Heart left ventricle (tissue), 16 donors: ENCODE measurements at regions not wholly inside any gene's neighbourhood (a gene's known extent, or its start where the extent isn't known, plus 50 kb on each side); places are given as distances from the start of the nearest gene placed in this dataset.

ENCODE experiments used
- ATAC-seq, 4 donors: fragments of 200-7000 bp; cut with Tn5 transposase; one replicate each; pipeline ENCODE4 v1.9.1; 2020 to 2022; ENCODE audit warnings: moderate library complexity in 4 of 4, mild to moderate bottlenecking in 3 of 4, moderate number of reproducible peaks in 1 of 4
- DNase-seq, 5 donors: peaks; one replicate each; pipeline ENCODE4 v3.0.0-alpha.2; 2020
- H3K27ac ChIP-seq, 12 donors: fragments of 200-600 bp; sonication (generic) in 4 of 12; one replicate each; pipeline versions ENCODE4 v1.5.0 to v1.8.0; 2016 to 2022; ENCODE audit warnings: mild to moderate bottlenecking in 2 of 12
- H3K27me3 ChIP-seq, 9 donors: fragments of 200-600 bp; sonication (generic) in 2 of 9; one replicate each; pipeline versions ENCODE4 v1.5.1 to v1.8.0; 2016 to 2022; ENCODE audit warnings: mild to moderate bottlenecking in 3 of 9
- H3K36me3 ChIP-seq, 9 donors: fragments of 200-600 bp; sonication (generic) in 2 of 9; one replicate each; pipeline versions ENCODE4 v1.5.0 to v1.8.0; 2018 to 2022; ENCODE audit warnings: mild to moderate bottlenecking in 2 of 9
- H3K4me1 ChIP-seq, 12 donors: fragments of 200-600 bp; sonication (generic) in 4 of 12; one replicate each; pipeline versions ENCODE4 v1.5.0 to v1.8.0; 2016 to 2022; ENCODE audit warnings: mild to moderate bottlenecking in 3 of 12
- H3K4me3 ChIP-seq, 12 donors: fragments of 200-600 bp; sonication (generic) in 4 of 12; one replicate each; pipeline versions ENCODE4 v1.5.0 to v1.8.0; 2017 to 2022; ENCODE audit warnings: mild to moderate bottlenecking in 9 of 12, moderate library complexity in 4 of 12
- H3K9me3 ChIP-seq, 12 donors: fragments of 200-600 bp; sonication (generic) in 4 of 12; one replicate each; pipeline versions ENCODE4 v1.5.0 to v1.8.0; 2016 to 2022; ENCODE audit warnings: mild to moderate bottlenecking in 1 of 12
- POLR2A ChIP-seq, 2 donors: fragments of 450-650 bp; IDR thresholded peaks; one replicate each; pipeline ENCODE4 v1.6.1; 2017; ENCODE audit warnings: antibody characterized with exemption in 2 of 2, mild to moderate bottlenecking in 2 of 2, moderate library complexity in 2 of 2
- WGBS, 4 donors: extraction: QIAGEN DNeasy Blood & Tissue Kit in 2 of 4; methylation state at CpG; one replicate each; pipeline versions ENCODE4 v1.1.5 to v1.1.7; 2013 to 2018; 5-methylcytosine and 5-hydroxymethylcytosine counted together
- intact Hi-C, 10 donors: fragments of 100-400 bp; cut with DNase I; formaldehyde crosslinking; loops; one replicate each; pipeline versions ENCODE4 v1.11.1 to v1.14.2; 2022
- TF ChIP-seq, protein P1 (sequence below), 12 donors: fragments of 200-600 bp; sonication (generic) in 4 of 12; IDR thresholded peaks; one replicate each; pipeline versions ENCODE4 v1.5.0 to v1.8.0; 2018 to 2022; ENCODE audit warnings: antibody characterized with exemption in 12 of 12, mild to moderate bottlenecking in 5 of 12
- donor health status: ischemic (EF 13 %, LVEDD 7.1; RV severe dilation, severe dysfunction).
- donor health status: healthy with polysubstance abuse.
- donor health status: DM: no; HTN: yes; CAD: no.
- donor health status: DM: no; HTN: no; CAD: no.
- donor health status: ischemic (EF 25% LVEDD 6.9; RV normal size, moderate dysfunction).
- donor health status: ischemic (EF 25% LVEDD 5.7; RV mildly dilated, moderate dysfunction).
- donor health status: healthy.
- donor health status: DM: yes; HTN: yes; CAD: no.
- donor health status: ischemic (EF 35%, LVEDD 5.7; RV mildly dilated, moderate dysfunction).
- donor health status: nonischemic (EF 11% LVEDD 7.7; RV severe dilation, severe dysfunction).
- donor health status: DM: yes; HTN: yes; CAD: no.
- donor health status: PGD.
- donor health status: ischemic (EF 29% LVEDD 5.4; RV normal size, mild dysfunction).
- donor health status: nonischemic (EF 23%, LVEDD 6.1; RV moderate dilation, normal function).

DNA sequence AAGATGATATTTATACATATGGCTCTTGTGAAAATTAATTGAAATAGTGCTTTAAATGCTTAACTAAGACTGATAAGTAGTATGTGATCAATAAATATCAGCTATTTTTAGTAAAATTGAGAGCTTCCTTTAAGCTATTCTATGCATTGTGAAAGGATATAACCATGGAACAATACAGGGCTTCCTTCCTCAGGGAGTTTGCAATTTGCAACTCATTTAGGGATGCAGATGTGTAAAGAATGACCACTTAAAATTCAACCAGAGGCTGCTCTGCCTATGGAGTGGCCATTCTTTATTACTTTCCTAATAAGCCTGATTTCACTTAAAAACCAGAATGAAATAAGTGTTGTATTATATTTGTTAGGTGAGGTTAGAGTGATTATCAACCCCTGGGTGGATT is 103.2 kb upstream of the PRICKLE1 start:
- ATAC-seq (no peak), DNase-seq (no peak)
- intact Hi-C loops = loop anchor here in 2 of 10 donors (10.0 kb wide), 1 partner anchor 208 kb away; no protein-coding TSS in a partner anchor
- Histone ChIP-seq H3K9me3 (peaks cover 0 to 6% (median 0%) of the 10 kb centered on the region in 12 donors), H3K27ac (peak overlapping the region in 8 of 12 donors; percentile 27 to 69 (median 44)), H3K27me3 (no peaks in the 10 kb centered on the region), H3K4me3 (peak overlapping the region in 8 of 12 donors; percentile 7 to 52 (median 46)), H3K4me1 (peaks cover 0 to 9% (median 3%) of the 10 kb centered on the region in 12 donors), H3K36me3 (no peaks in the 10 kb centered on the region)
- TF ChIP-seq, protein P1, sequence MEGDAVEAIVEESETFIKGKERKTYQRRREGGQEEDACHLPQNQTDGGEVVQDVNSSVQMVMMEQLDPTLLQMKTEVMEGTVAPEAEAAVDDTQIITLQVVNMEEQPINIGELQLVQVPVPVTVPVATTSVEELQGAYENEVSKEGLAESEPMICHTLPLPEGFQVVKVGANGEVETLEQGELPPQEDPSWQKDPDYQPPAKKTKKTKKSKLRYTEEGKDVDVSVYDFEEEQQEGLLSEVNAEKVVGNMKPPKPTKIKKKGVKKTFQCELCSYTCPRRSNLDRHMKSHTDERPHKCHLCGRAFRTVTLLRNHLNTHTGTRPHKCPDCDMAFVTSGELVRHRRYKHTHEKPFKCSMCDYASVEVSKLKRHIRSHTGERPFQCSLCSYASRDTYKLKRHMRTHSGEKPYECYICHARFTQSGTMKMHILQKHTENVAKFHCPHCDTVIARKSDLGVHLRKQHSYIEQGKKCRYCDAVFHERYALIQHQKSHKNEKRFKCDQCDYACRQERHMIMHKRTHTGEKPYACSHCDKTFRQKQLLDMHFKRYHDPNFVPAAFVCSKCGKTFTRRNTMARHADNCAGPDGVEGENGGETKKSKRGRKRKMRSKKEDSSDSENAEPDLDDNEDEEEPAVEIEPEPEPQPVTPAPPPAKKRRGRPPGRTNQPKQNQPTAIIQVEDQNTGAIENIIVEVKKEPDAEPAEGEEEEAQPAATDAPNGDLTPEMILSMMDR (IDR thresholded peaks at IDR 0.05) = no peak
- no peak for TF ChIP-seq POLR2A (IDR thresholded peaks at IDR 0.05)

DNA sequence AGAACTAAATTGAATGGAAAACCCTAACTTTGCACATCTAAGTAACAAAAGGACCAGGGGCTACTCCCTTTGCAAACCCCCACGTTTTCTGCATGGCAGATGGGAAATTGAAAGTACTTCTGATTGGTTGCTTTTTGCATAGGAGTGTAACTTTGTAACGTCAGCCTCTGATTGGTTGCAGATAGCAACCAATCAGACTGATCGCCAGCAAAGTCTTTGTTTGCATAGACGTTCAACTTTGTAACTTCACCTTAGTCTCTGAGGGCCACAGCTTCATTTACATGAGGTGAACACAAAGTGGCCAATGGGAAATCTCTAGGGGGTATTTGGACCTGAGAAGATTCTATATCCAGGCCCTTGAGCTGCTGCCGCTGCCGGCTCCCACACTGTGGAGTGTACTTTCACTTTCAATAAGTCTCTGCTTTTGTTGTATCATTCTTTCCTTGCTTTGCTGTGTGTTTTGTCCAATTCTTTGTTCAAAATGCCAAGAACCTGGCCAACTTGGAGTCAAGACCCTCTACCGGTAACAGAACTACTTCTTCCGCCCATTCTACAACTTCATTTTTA is 102.5 kb upstream of the PRICKLE1 start:
- TF ChIP-seq POLR2A (IDR thresholded peaks at IDR 0.05) = no peak
- TF ChIP-seq, protein P1 (IDR thresholded peaks at IDR 0.05) = no peak
- Histone ChIP-seq H3K27me3 (no peaks in the 10 kb centered on the region), H3K4me1 (peaks cover 0 to 5% (median under 1%) of the 10 kb centered on the region in 12 donors), H3K27ac (peak overlapping the region in 10 of 12 donors; percentile 21 to 69 (median 39)), H3K4me3 (peak overlapping the region; percentile 7 to 52 (median 40)), H3K9me3 (peaks cover 0 to 6% (median 0%) of the 10 kb centered on the region in 12 donors), H3K36me3 (no peaks in the 10 kb centered on the region)
- DNase-seq = no peak
- ATAC-seq = peak in 2 of 4 donors; percentile 39 to 54
- 58 to 80% (median 74%) methylated on average over 8 of the region's 8 CpGs for WGBS, 4 donors
- intact Hi-C loops = loop anchor here in 2 of 10 donors (10.0 kb wide), 1 partner anchor 207 kb away; no protein-coding TSS in a partner anchor

DNA sequence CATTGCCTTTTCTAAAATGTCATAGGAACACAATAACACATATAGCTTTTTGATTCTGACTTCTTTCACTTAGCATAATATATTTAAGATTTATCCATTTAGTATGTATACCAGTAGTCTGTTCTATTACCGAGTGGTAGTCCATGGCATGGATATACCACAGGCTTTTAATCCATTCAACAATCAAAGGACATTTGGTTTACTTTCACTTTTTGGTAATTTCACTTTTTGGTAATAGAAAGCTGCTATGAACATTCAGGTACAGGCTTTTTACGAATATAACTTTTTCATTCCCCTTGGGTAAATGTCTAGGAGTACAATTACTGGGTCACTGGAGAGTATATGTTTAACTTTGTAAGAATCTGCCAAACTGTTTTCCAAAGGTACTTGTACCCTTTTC is 100.7 kb upstream of the PRICKLE1 start:
- no peaks in the 10 kb centered on the region for H3K36me3 ChIP-seq
- ATAC-seq = no peak
- no peak overlapping the region for H3K27ac ChIP-seq
- TF ChIP-seq POLR2A (IDR thresholded peaks at IDR 0.05) = no peak
- TF ChIP-seq, protein P1 (IDR thresholded peaks at IDR 0.05) = no peak
- intact Hi-C loops = loop anchor here in 2 of 10 donors (10.0 kb wide), 1 partner anchor 205 kb away; no protein-coding TSS in a partner anchor
- H3K9me3 ChIP-seq = peaks cover 0 to 6% (median 0%) of the 10 kb centered on the region in 12 donors
- H3K4me3 ChIP-seq = no peak overlapping the region
- DNase-seq = no peak
- whole genome bisulfite sequencing, 4 donors = 96 to 98% (median 98%) methylated on average over 2 of the region's 2 CpGs
- H3K27me3 ChIP-seq = no peaks in the 10 kb centered on the region
- peaks cover 0 to 3% (median 0%) of the 10 kb centered on the region in 12 donors for H3K4me1 ChIP-seq

DNA sequence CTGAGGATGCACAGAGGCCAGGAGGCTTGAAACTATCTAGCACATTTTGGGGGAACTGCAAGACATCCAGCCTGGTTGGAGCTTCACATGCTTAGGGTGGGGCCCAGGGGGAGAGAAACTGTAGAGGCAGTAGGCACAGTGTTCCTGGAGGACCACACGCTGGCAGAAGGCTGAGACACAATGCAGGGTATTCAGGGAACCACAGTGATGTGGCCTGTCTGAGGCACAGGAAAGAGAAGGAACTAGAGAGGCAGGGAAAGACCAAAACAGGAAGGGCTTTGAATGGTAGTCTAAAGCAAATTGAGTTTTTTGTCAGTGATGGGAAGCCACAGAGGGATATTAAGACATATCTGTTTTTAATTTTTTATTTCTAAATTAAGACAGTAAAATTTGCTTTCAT is 100.2 kb upstream of the PRICKLE1 start:
- H3K4me1 ChIP-seq = peaks cover 0 to 3% (median 0%) of the 10 kb centered on the region in 12 donors
- peaks cover 0 to 6% (median 0%) of the 10 kb centered on the region in 12 donors for H3K9me3 ChIP-seq
- DNase-seq (no peak), ATAC-seq (no peak)
- no peaks in the 10 kb centered on the region for H3K36me3 ChIP-seq
- TF ChIP-seq, protein P1 (IDR thresholded peaks at IDR 0.05) = no peak
- no peak for TF ChIP-seq POLR2A (IDR thresholded peaks at IDR 0.05)
- 67 to 100% (median 86%) methylated on average over 1 of the region's 1 CpG for WGBS, 4 donors
- H3K27ac ChIP-seq = no peak overlapping the region
- intact Hi-C loops = loop anchor here in 2 of 10 donors (10.0 kb wide), 1 partner anchor 205 kb away; no protein-coding TSS in a partner anchor
- H3K4me3 ChIP-seq = no peak overlapping the region
- no peaks in the 10 kb centered on the region for H3K27me3 ChIP-seq
